ENCODE measurements at regions not wholly inside any gene's neighbourhood (a gene's known extent, or its start where the extent isn't known, plus 50 kb on each side); places are given as distances from the start of the nearest gene placed in this dataset.
"Not testable (repeated sequence)": the region's sequence is repeated elsewhere in the genome, so short reads cannot be mapped to it uniquely, and the experiment has no call there.

DNA sequence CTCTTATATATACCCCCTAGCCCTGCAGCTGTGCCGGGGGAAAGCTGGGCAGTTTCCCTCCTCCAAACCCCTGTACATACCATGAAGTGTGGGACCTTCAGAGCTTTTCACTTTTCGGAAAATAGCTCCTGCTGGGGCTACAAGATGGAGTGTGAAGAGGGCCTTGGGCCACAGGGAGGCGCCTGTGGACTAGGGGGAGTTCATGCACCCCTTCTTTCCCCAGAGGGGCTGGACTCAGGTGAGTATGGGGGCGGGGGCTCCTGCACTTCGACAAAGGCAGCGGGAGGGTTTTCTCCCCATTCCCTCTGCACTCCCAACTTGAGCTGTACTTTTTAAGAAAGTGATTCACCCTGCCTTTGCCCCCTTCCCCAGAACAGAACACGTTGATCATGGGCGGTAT is 122.5 kb downstream of the SEPTIN14 start:
- not testable (repeated sequence) for TF ChIP-seq CTCF (conservative IDR thresholded peaks at IDR 0.05 in 1 of 2, IDR thresholded peaks at IDR 0.05 in 1 of 2; ENCODE audit: low read depth in 1 of 2, low read length in 2 of 2); EZH2 (IDR thresholded peaks at IDR 0.05; ENCODE audit: low read length, missing control alignments)

Measured in fibroblast of lung (primary cell).